PC-9 (cell line): ENCODE measurements at regions not wholly inside any gene's neighbourhood (a gene's known extent, or its start where the extent isn't known, plus 50 kb on each side); places are given as distances from the start of the nearest gene placed in this dataset.

Source experiments
- BruUV-seq: library from RNA; stranded (reverse); fragments of 400-500 nt; replicated peaks from 2 replicates; lab custom pipeline; 2021; lab: Mats Ljungman, UMichigan
- CTCF ChIA-PET: fragments of 300-600 bp; sonication (Branson Sonifier 250); formaldehyde crosslinking; loops from one replicate; lab custom pipeline; 2022; ENCODE audit warnings: antibody characterized with exemption; lab: Charles Lee
- POLR2A ChIA-PET: fragments of 300-600 bp; sonication (Branson Sonifier 250); formaldehyde crosslinking; loops from one replicate; lab custom pipeline; 2022; ENCODE audit warnings: antibody characterized with exemption; ENCODE audit not compliant: unreplicated experiment; lab: Charles Lee
- DNase-seq, 2 experiments: peaks; one replicate each; pipeline versions ENCODE4 v3.0.0 to v3.0.0-alpha.2; 2015 to 2022; ENCODE audit warnings: mixed read lengths in 1 of 2
- H2AFZ ChIP-seq: fragments of 200-600 bp; sonication (generic); 2 replicates; pipeline ENCODE4 v1.8.1; 2017; ENCODE audit warnings: antibody characterized with exemption
- H3F3A ChIP-seq: fragments of 200-600 bp; sonication (generic); 2 replicates; pipeline ENCODE4 v1.8.1; 2017; ENCODE audit warnings: antibody characterized with exemption, mild to moderate bottlenecking, low read depth; ENCODE audit not compliant: insufficient read depth
- H3K27ac ChIP-seq: fragments of 200-600 bp; sonication (generic); 2 replicates; pipeline ENCODE4 v1.6.1; 2016; ENCODE audit warnings: mixed run types
- H3K27me3 ChIP-seq: fragments of 200-600 bp; sonication (generic); 2 replicates; pipeline ENCODE4 v1.6.1; 2016; ENCODE audit warnings: low read depth, mixed run types; ENCODE audit not compliant: insufficient read depth
- H3K36me3 ChIP-seq: fragments of 200-600 bp; sonication (generic); 2 replicates; pipeline ENCODE4 v1.6.1; 2016; ENCODE audit warnings: low read depth, mixed run types
- H3K4me1 ChIP-seq: fragments of 200-600 bp; sonication (generic); replicated peaks from 2 replicates; pipeline ENCODE4 v1.6.1; 2016; ENCODE audit warnings: mixed run types; ENCODE audit not compliant: insufficient read depth
- H3K4me2 ChIP-seq: fragments of 200-600 bp; sonication (generic); 2 replicates; pipeline ENCODE4 v1.6.1; 2017; ENCODE audit warnings: mixed run types
- H3K4me3 ChIP-seq: fragments of 200-600 bp; sonication (generic); 2 replicates; pipeline ENCODE4 v1.6.1; 2016; ENCODE audit warnings: mixed run types
- H3K79me2 ChIP-seq: fragments of 200-600 bp; sonication (generic); 2 replicates; pipeline ENCODE4 v1.6.1; 2017; ENCODE audit warnings: low read depth, mixed run types
- H3K9me2 ChIP-seq: fragments of 200-600 bp; sonication (generic); 2 replicates; pipeline ENCODE4 v1.8.1; 2017; ENCODE audit warnings: mild to moderate bottlenecking; ENCODE audit not compliant: insufficient read depth
- H3K9me3 ChIP-seq: fragments of 200-600 bp; sonication (generic); 2 replicates; pipeline ENCODE4 v1.8.1; 2016; ENCODE audit warnings: low read depth; ENCODE audit not compliant: insufficient read depth
- H4K20me1 ChIP-seq: fragments of 200-600 bp; sonication (generic); 2 replicates; pipeline ENCODE4 v1.8.1; 2017; ENCODE audit not compliant: insufficient read depth
- EZH2 ChIP-seq: fragments of 200-600 bp; sonication (generic); IDR thresholded peaks from 2 replicates; pipeline ENCODE4 v1.8.0; 2017; ENCODE audit warnings: antibody characterized with exemption, low read depth
- intact Hi-C: fragments of 100-400 bp; cut with micrococcal nuclease; formaldehyde crosslinking; loops from one replicate; pipeline ENCODE4 v1.10.0; 2022; ENCODE audit not compliant: unreplicated experiment
- TF ChIP-seq, protein P1 (sequence below): fragments of 200-600 bp; sonication (generic); conservative IDR thresholded peaks from 2 replicates; pipeline ENCODE4 v1.6.1; 2017; ENCODE audit warnings: mixed run types, antibody characterized with exemption, mild to moderate bottlenecking, moderate library complexity

DNA sequence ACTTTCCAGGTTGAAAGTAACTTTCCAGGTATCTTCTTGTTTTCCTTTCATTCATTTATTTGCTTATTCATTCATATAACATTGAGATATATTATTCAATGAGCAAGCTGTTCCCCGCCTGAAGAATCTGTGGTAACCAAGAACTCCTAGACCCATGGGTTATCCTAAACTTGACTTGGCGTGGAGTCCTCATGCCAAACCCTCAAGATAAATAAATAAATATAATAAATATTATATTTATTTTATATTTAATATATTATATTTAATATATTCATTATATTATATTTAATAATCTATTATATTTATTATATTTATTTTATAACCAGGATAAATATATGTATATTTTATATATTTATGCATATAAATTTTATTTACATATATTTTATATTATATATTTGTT, 674.8 kb downstream of the SUCLG1 start:
- POLR2A ChIA-PET, result no interaction called here
- intact Hi-C loops, result no loop called here

DNA sequence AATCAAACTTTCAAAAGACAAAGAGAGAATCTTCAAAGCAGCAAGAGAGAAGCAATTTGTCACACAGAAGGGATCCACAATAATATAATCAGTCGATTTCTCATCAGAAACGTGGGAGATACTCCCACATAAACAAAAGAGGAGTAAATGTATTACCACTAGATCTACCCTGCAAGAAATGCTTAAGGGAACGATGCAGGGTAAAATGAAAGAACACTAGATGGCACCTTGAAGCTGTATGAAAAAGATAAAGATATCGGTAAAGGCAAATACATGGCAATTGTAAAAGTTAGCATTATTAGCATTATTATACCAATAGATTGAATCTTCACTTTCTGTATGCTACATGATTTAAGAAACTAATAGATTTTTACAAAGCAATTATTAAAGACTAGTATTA, 677.0 kb downstream of the SUCLG1 start:
- Histone ChIP-seq H3F3A (no peaks in the 10 kb centered on the region), H3K27ac (no peak overlapping the region), H3K9me3 (no peaks in the 10 kb centered on the region), H3K27me3 (no peaks in the 10 kb centered on the region), H3K9me2 (no peaks in the 10 kb centered on the region), H3K4me2 (no peak overlapping the region), H3K36me3 (no peaks in the 10 kb centered on the region), H3K79me2 (no peaks in the 10 kb centered on the region), H3K4me1 (no peaks in the 10 kb centered on the region), H3K4me3 (no peak overlapping the region), H2AFZ (no peak overlapping the region), H4K20me1 (no peaks in the 10 kb centered on the region)
- intact Hi-C loops, result no loop called here
- no TSS peak for BruUV-seq
- ChIA-PET POLR2A (no interaction called here), CTCF (no interaction called here)
- TF ChIP-seq, protein P1, sequence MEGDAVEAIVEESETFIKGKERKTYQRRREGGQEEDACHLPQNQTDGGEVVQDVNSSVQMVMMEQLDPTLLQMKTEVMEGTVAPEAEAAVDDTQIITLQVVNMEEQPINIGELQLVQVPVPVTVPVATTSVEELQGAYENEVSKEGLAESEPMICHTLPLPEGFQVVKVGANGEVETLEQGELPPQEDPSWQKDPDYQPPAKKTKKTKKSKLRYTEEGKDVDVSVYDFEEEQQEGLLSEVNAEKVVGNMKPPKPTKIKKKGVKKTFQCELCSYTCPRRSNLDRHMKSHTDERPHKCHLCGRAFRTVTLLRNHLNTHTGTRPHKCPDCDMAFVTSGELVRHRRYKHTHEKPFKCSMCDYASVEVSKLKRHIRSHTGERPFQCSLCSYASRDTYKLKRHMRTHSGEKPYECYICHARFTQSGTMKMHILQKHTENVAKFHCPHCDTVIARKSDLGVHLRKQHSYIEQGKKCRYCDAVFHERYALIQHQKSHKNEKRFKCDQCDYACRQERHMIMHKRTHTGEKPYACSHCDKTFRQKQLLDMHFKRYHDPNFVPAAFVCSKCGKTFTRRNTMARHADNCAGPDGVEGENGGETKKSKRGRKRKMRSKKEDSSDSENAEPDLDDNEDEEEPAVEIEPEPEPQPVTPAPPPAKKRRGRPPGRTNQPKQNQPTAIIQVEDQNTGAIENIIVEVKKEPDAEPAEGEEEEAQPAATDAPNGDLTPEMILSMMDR, result no peak
- TF ChIP-seq EZH2, result no peak
- no peak for DNase-seq

More for the DNA sequence above, 674.8 kb downstream of the SUCLG1 start:
- H4K20me1 ChIP-seq, result no peaks in the 10 kb centered on the region
- no TSS peak for BruUV-seq
- no peak for DNase-seq
- H3K9me2 ChIP-seq, result no peaks in the 10 kb centered on the region
- CTCF ChIA-PET, result no interaction called here
- no peaks in the 10 kb centered on the region; the same call in 1 of the 2 replicates for H3K9me3 ChIP-seq
- H3K27me3 ChIP-seq, result no peaks in the 10 kb centered on the region
- no peaks in the 10 kb centered on the region for H3K4me1 ChIP-seq
- TF ChIP-seq, protein P1, result no peak
- TF ChIP-seq EZH2, result no peak
- no peak overlapping the region for H2AFZ ChIP-seq
- H3K79me2 ChIP-seq, result no peaks in the 10 kb centered on the region
- no peak overlapping the region for H3K4me3 ChIP-seq
- no peak overlapping the region for H3K4me2 ChIP-seq
- H3K27ac ChIP-seq, result no peak overlapping the region
- no peaks in the 10 kb centered on the region for H3K36me3 ChIP-seq
- H3F3A ChIP-seq, result no peaks in the 10 kb centered on the region

DNA sequence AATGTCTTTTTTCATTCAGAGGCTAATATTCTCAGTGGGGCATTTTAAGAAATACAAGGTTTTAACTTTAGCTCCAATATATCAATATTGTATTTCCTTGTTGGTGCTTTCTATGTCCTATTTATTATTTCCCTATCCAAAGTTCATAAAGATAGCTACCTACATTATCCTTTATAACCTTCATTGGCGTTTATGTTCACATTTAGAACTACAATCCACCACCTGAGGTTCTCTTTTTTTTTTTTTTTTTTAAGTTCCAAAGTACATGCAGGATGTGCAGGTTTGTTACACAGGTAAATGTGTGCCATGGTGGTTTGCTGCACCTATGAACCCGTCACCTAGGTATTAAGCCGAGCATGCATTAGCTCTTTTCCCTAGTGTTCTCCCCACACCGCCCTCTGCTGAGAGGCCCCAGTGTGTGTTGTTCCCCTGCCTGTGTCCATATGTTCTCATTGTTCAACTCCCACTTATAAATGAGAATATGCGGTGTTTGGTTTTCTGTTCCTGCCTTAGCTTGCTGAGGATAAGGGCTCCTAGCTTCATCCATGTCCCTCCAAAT, 694.6 kb downstream of the SUCLG1 start:
- POLR2A ChIA-PET, result no interaction called here
- no peaks in the 10 kb centered on the region for H3K9me2 ChIP-seq
- H3K4me1 ChIP-seq, result no peaks in the 10 kb centered on the region
- no peak overlapping the region for H3K4me2 ChIP-seq
- no TSS peak for BruUV-seq
- no peak overlapping the region for H3K4me3 ChIP-seq
- H3F3A ChIP-seq, result no peaks in the 10 kb centered on the region
- H3K9me3 ChIP-seq, result no peaks in the 10 kb centered on the region
- CTCF ChIA-PET, result no interaction called here
- H3K79me2 ChIP-seq, result no peaks in the 10 kb centered on the region
- no peaks in the 10 kb centered on the region for H4K20me1 ChIP-seq
- H3K27me3 ChIP-seq, result no peaks in the 10 kb centered on the region
- no peak for TF ChIP-seq EZH2
- TF ChIP-seq, protein P1, result no peak
- no peak overlapping the region for H3K27ac ChIP-seq
- intact Hi-C loops, result no loop called here
- H3K36me3 ChIP-seq, result no peaks in the 10 kb centered on the region
- DNase-seq, result no peak
- H2AFZ ChIP-seq, result no peak overlapping the region
